HEK293 (cell line): ENCODE measurements at regions not wholly inside any gene's neighbourhood (a gene's known extent, or its start where the extent isn't known, plus 50 kb on each side); places are given as distances from the start of the nearest gene placed in this dataset.

Experiments used
- CTCF ChIA-PET: fragments of 350-600 bp; formaldehyde crosslinking; extraction: SDS; loops from one replicate; lab custom pipeline; 2021; ENCODE audit warnings: antibody characterized with exemption; lab: Yijun Ruan, JAX
- POLR2A ChIA-PET: fragments of 300-600 bp; formaldehyde crosslinking; extraction: SDS; loops from one replicate; lab custom pipeline; 2020; ENCODE audit warnings: antibody characterized with exemption, inconsistent platforms; lab: Yijun Ruan, JAX
- H3K27ac ChIP-seq: fragments of 200-500 bp; sonication (Bioruptor generic); 2 replicates; pipeline ENCODE4 v1.5.1; 2014; ENCODE audit warnings: low read depth, low read length, control low read depth, inconsistent platforms; ENCODE audit errors: extremely low read depth
- H3K36me3 ChIP-seq, 2 experiments: fragments of 200-500 bp in 1 of 2; sonication (Bioruptor generic) in 1 of 2; 1 replicate in 1 of 2; 2 replicates in 1 of 2; pipeline ENCODE4 v1.5.1; 2014 to 2017; ENCODE audit warnings: inconsistent platforms in 2 of 2, low read length in 2 of 2; ENCODE audit not compliant: control insufficient read depth in 2 of 2, insufficient read depth in 1 of 2
- H3K4me1 ChIP-seq: fragments of 200-500 bp; sonication (Bioruptor generic); 2 replicates; pipeline ENCODE4 v1.5.1; 2014; ENCODE audit warnings: mild to moderate bottlenecking, low read length, inconsistent platforms; ENCODE audit not compliant: control insufficient read depth, insufficient read depth
- H3K4me3 ChIP-seq: 2 replicates; pipeline ENCODE4 v1.5.1; 2011; ENCODE audit warnings: low read depth, mild to moderate bottlenecking, control low read depth, low read length, moderate library complexity
- H3K9me3 ChIP-seq: fragments of 200-500 bp; sonication (Bioruptor generic); 2 replicates; pipeline ENCODE4 v1.5.1; 2014; ENCODE audit warnings: low read depth, low read length, inconsistent platforms; ENCODE audit not compliant: control insufficient read depth, insufficient read depth
- EGR2 ChIP-seq: fragments of 450-650 bp; formaldehyde crosslinking; IDR thresholded peaks from 2 replicates; pipeline ENCODE4 v1.5.1; 2016; ENCODE audit warnings: low read depth, missing biosample characterization, missing genetic modification characterization
- HOXA7 ChIP-seq: sonication (generic); formaldehyde crosslinking; IDR thresholded peaks from 2 replicates; pipeline ENCODE4 v1.8.1; 2022; ENCODE audit warnings: missing genetic modification reagents, borderline replicate concordance
- KLF1 ChIP-seq: fragments of 450-650 bp; formaldehyde crosslinking; IDR thresholded peaks from 2 replicates; pipeline ENCODE4 v1.5.1; 2016; ENCODE audit warnings: missing biosample characterization, missing genetic modification characterization
- KLF9 ChIP-seq: fragments of 450-650 bp; formaldehyde crosslinking; IDR thresholded peaks from 2 replicates; pipeline ENCODE4 v1.5.1; 2016; ENCODE audit warnings: missing biosample characterization, missing genetic modification characterization, low read depth
- ZBTB1 ChIP-seq: fragments of 450-650 bp; formaldehyde crosslinking; IDR thresholded peaks from 2 replicates; pipeline ENCODE4 v1.5.1; 2016; ENCODE audit warnings: missing biosample characterization, missing genetic modification characterization
- ZFHX2 ChIP-seq: fragments of 450-650 bp; formaldehyde crosslinking; conservative IDR thresholded peaks from 2 replicates; pipeline ENCODE4 v1.5.1; 2016; ENCODE audit warnings: missing biosample characterization, missing genetic modification characterization
- ZNF138 ChIP-seq: fragments of 450-650 bp; formaldehyde crosslinking; IDR thresholded peaks from 2 replicates; pipeline ENCODE4 v1.5.1; 2016; ENCODE audit warnings: missing biosample characterization, missing genetic modification characterization, borderline replicate concordance
- ZNF169 ChIP-seq: fragments of 450-650 bp; formaldehyde crosslinking; IDR thresholded peaks from 2 replicates; pipeline ENCODE4 v1.5.1; 2016; ENCODE audit warnings: missing biosample characterization, missing genetic modification characterization
- ZNF174 ChIP-seq: fragments of 450-650 bp; formaldehyde crosslinking; IDR thresholded peaks from 2 replicates; pipeline ENCODE4 v1.5.0; 2017; ENCODE audit warnings: missing biosample characterization, mild to moderate bottlenecking, missing genetic modification characterization
- ZNF211 ChIP-seq: fragments of 450-650 bp; formaldehyde crosslinking; IDR thresholded peaks from 2 replicates; pipeline ENCODE4 v1.5.1; 2016; ENCODE audit warnings: low read depth, missing biosample characterization, missing genetic modification characterization
- ZNF274 ChIP-seq, 2 experiments: fragments of 200-500 bp in 1 of 2; fragments of 450-650 bp in 1 of 2; sonication (Bioruptor generic) in 1 of 2; formaldehyde crosslinking in 1 of 2; IDR thresholded peaks; 2 replicates each; pipeline versions ENCODE4 v1.5.1 to v1.6.1; 2014 to 2016; ENCODE audit warnings: borderline replicate concordance in 1 of 2, inconsistent platforms in 1 of 2, low read length in 1 of 2, missing biosample characterization in 1 of 2, missing genetic modification characterization in 1 of 2
- ZNF292 ChIP-seq: fragments of 450-650 bp; formaldehyde crosslinking; IDR thresholded peaks from 2 replicates; pipeline ENCODE4 v1.5.1; 2016; ENCODE audit warnings: low read depth, missing biosample characterization, missing genetic modification characterization, borderline replicate concordance
- ZNF302 ChIP-seq: fragments of 450-650 bp; formaldehyde crosslinking; IDR thresholded peaks from 2 replicates; pipeline ENCODE4 v1.5.1; 2016; ENCODE audit warnings: missing biosample characterization, missing genetic modification characterization, low read depth
- ZNF416 ChIP-seq: fragments of 450-650 bp; formaldehyde crosslinking; IDR thresholded peaks from 2 replicates; pipeline ENCODE4 v1.5.1; 2016; ENCODE audit warnings: missing biosample characterization, missing genetic modification characterization
- ZNF529 ChIP-seq: fragments of 450-650 bp; formaldehyde crosslinking; IDR thresholded peaks from 2 replicates; pipeline ENCODE4 v1.5.1; 2017; ENCODE audit warnings: missing genetic modification characterization, missing biosample characterization; ENCODE audit not compliant: insufficient replicate concordance
- ZNF561 ChIP-seq: fragments of 450-650 bp; IDR thresholded peaks from 2 replicates; pipeline ENCODE4 v1.5.1; 2018; ENCODE audit warnings: missing biosample characterization, missing genetic modification characterization, borderline replicate concordance
- ZNF596 ChIP-seq: fragments of 450-650 bp; IDR thresholded peaks from 2 replicates; pipeline ENCODE4 v1.5.0; 2018; ENCODE audit warnings: missing biosample characterization, mild to moderate bottlenecking, missing genetic modification characterization, moderate library complexity
- ZNF654 ChIP-seq: fragments of 450-650 bp; formaldehyde crosslinking; IDR thresholded peaks from 2 replicates; pipeline ENCODE4 v1.5.1; 2016; ENCODE audit warnings: low read depth, missing biosample characterization, missing genetic modification characterization
- ZNF658 ChIP-seq: fragments of 450-650 bp; formaldehyde crosslinking; IDR thresholded peaks from 2 replicates; pipeline ENCODE4; 2016; ENCODE audit warnings: missing biosample characterization, missing genetic modification characterization
- ZNF707 ChIP-seq: fragments of 450-650 bp; formaldehyde crosslinking; IDR thresholded peaks from 2 replicates; pipeline ENCODE4 v1.5.1; 2016; ENCODE audit warnings: missing biosample characterization, missing genetic modification characterization
- ZNF747 ChIP-seq: fragments of 450-650 bp; formaldehyde crosslinking; IDR thresholded peaks from 2 replicates; pipeline ENCODE4 v1.5.1; 2016; ENCODE audit warnings: missing biosample characterization, missing genetic modification characterization
- ZNF830 ChIP-seq: fragments of 450-650 bp; IDR thresholded peaks from 2 replicates; pipeline ENCODE4 v1.5.0; 2018; ENCODE audit warnings: missing biosample characterization, missing genetic modification characterization, low read depth, mild to moderate bottlenecking, moderate library complexity
- ZXDB ChIP-seq: fragments of 450-650 bp; formaldehyde crosslinking; IDR thresholded peaks from 2 replicates; pipeline ENCODE4 v1.5.1; 2016; ENCODE audit warnings: missing biosample characterization, missing genetic modification characterization
- TF ChIP-seq, protein P1 (sequence below): fragments of 450-650 bp; formaldehyde crosslinking; IDR thresholded peaks from 2 replicates; pipeline ENCODE4 v1.5.1; 2016; ENCODE audit warnings: missing biosample characterization, missing genetic modification characterization
- TF ChIP-seq, protein P2 (sequence below): fragments of 450-650 bp; formaldehyde crosslinking; IDR thresholded peaks from 2 replicates; pipeline ENCODE4 v1.5.1; 2017; ENCODE audit warnings: missing biosample characterization, missing genetic modification characterization
- TF ChIP-seq, protein P3 (sequence below): sonication (generic); formaldehyde crosslinking; IDR thresholded peaks from 2 replicates; pipeline ENCODE4 v1.8.1; 2022; ENCODE audit warnings: mild to moderate bottlenecking, moderate library complexity, missing genetic modification reagents
- TF ChIP-seq, protein P4 (sequence below): fragments of 450-650 bp; formaldehyde crosslinking; IDR thresholded peaks from 2 replicates; pipeline ENCODE4 v1.5.1; 2016; ENCODE audit warnings: missing biosample characterization, missing genetic modification characterization

DNA sequence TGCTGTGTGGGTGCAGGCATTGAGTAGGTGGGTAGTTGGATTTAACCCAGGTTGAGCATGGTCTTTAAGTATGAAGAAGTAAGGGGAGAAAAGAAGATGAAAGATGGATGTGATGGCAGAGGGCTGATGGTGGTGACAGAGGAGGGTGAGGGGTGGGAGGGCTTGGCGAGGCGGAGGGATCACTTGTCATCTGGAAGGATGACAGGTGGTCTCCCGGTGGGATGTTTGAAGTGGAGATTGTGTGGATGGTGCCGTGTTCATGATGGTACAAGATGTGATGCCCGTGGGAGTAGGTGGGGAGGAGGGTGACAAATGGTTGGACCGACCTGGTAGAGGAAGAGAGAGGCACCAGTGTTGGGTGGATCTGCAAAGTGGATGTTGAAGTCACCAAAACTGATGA lies 208.8 kb downstream of the RPLP1 start (continued):
- no peak for TF ChIP-seq ZNF830
- TF ChIP-seq, protein P1, sequence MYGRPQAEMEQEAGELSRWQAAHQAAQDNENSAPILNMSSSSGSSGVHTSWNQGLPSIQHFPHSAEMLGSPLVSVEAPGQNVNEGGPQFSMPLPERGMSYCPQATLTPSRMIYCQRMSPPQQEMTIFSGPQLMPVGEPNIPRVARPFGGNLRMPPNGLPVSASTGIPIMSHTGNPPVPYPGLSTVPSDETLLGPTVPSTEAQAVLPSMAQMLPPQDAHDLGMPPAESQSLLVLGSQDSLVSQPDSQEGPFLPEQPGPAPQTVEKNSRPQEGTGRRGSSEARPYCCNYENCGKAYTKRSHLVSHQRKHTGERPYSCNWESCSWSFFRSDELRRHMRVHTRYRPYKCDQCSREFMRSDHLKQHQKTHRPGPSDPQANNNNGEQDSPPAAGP (tag by site-specific recombination): no peak
- 0 out of 2 replicates have a peak, but pooled peaks have one; percentile 43 for TF ChIP-seq ZNF658 (tag by site-specific recombination)
- TF ChIP-seq ZNF707 (tag by site-specific recombination): no peak
- TF ChIP-seq KLF9: no peak
- TF ChIP-seq ZFHX2 (tag by site-specific recombination): peak; percentile 83
- no peak for TF ChIP-seq ZNF274 (IDR thresholded peaks at IDR 0.05; ENCODE audit: low read length)
- no peak for TF ChIP-seq ZNF274 (tag by site-specific recombination; IDR thresholded peaks at IDR 0.05; ENCODE audit: borderline replicate concordance)
- TF ChIP-seq ZNF654 (tag by site-specific recombination): no peak
- no peak for TF ChIP-seq ZNF174 (tag by site-specific recombination)
- no peak for TF ChIP-seq ZNF211 (tag by site-specific recombination)
- TF ChIP-seq, protein P2, sequence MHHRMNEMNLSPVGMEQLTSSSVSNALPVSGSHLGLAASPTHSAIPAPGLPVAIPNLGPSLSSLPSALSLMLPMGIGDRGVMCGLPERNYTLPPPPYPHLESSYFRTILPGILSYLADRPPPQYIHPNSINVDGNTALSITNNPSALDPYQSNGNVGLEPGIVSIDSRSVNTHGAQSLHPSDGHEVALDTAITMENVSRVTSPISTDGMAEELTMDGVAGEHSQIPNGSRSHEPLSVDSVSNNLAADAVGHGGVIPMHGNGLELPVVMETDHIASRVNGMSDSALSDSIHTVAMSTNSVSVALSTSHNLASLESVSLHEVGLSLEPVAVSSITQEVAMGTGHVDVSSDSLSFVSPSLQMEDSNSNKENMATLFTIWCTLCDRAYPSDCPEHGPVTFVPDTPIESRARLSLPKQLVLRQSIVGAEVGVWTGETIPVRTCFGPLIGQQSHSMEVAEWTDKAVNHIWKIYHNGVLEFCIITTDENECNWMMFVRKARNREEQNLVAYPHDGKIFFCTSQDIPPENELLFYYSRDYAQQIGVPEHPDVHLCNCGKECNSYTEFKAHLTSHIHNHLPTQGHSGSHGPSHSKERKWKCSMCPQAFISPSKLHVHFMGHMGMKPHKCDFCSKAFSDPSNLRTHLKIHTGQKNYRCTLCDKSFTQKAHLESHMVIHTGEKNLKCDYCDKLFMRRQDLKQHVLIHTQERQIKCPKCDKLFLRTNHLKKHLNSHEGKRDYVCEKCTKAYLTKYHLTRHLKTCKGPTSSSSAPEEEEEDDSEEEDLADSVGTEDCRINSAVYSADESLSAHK (tag by site-specific recombination): no peak
- TF ChIP-seq HOXA7: no peak

DNA sequence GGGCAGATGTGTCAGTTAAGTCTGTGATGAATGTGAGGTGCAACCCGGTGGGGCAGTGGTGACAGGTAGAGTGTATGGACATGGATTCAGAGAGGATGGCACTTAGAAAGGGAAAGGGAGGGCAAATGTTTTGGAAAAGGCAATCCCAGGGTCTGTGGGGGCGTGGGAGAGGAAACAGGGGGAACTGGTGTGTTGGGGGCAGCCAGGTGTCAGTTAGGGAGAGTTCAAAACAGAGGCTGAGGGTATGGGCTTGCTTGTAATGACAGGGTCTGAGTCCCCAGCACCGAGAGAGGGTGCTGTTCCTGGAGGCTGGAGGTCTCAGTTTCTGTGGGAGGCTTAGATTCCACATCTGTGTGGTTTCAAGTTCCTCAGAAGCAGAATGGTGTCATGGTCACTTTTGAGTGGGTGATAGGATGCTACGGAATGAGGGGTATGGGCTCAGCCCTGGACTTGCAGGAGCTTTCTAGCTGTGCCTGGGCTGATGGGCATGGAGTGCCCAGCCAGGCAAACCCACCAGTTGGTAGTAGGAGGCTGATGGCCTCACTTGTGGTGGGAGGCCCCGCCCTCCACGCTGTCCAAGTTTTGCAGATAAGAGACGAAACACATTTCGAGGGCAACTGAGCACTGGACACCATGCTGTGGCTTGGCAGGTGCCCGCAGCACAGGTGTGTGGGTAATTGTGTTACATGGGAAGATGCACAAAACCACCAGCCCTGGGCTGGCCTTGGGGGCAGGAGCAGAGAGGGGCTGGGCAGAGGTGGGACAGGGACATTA lies 209.4 kb downstream of the RPLP1 start:
- no peaks in the 10 kb centered on the region for H3K9me3 ChIP-seq
- TF ChIP-seq, protein P3, sequence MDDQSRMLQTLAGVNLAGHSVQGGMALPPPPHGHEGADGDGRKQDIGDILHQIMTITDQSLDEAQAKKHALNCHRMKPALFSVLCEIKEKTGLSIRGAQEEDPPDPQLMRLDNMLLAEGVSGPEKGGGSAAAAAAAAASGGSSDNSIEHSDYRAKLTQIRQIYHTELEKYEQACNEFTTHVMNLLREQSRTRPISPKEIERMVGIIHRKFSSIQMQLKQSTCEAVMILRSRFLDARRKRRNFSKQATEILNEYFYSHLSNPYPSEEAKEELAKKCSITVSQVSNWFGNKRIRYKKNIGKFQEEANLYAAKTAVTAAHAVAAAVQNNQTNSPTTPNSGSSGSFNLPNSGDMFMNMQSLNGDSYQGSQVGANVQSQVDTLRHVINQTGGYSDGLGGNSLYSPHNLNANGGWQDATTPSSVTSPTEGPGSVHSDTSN (CRISPR knock-in tag): no peak
- peak; percentile 35 for TF ChIP-seq ZFHX2 (tag by site-specific recombination)
- no peak for TF ChIP-seq ZNF416 (tag by site-specific recombination)
- TF ChIP-seq ZNF658 (tag by site-specific recombination): 0 out of 2 replicates have a peak, but pooled peaks have one; percentile 6
- peak; percentile 66 for TF ChIP-seq EGR2 (tag by site-specific recombination)
- POLR2A ChIA-PET: interaction anchor here (0.7 kb wide), 1 partner anchor 948 kb away, joined by 3 read pairs; no protein-coding TSS in a partner anchor
- no peak overlapping the region for H3K4me3 ChIP-seq
- CTCF ChIA-PET: no interaction called here
- no peaks in the 10 kb centered on the region for H3K4me1 ChIP-seq
- no peaks in the 10 kb centered on the region for H3K36me3 ChIP-seq
- H3K27ac ChIP-seq: no peak overlapping the region

DNA sequence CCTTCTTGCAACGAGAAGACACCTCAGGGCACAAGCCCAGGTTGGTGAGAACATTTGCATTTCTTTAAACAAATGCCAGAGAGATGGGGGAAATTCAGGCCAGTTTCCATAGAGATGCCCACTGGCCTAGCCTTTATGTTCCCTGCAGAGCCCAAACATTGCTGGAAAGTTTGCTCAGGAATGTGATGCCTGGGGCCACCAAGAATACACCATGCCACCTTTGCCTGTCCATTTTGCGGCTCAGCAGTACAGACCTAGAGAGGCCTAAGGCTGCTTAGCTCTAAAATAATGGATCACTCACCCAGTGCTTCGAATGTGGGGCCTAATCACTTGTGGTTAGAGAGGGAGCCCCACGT lies 210.0 kb downstream of the RPLP1 start:
- H3K4me3 ChIP-seq: no peak overlapping the region
- no peaks in the 10 kb centered on the region for H3K36me3 ChIP-seq
- no peaks in the 10 kb centered on the region for H3K4me1 ChIP-seq
- CTCF ChIA-PET: no interaction called here
- POLR2A ChIA-PET: interaction anchor here (0.7 kb wide), 1 partner anchor 947 kb away, joined by 3 read pairs; no protein-coding TSS in a partner anchor
- H3K9me3 ChIP-seq: no peaks in the 10 kb centered on the region
- no peak overlapping the region for H3K27ac ChIP-seq
- TF ChIP-seq ZNF596 (tag by site-specific recombination) (no peak), ZNF561 (no peak), KLF1 (tag by site-specific recombination) (no peak), ZNF747 (tag by site-specific recombination) (no peak), ZXDB (tag by site-specific recombination) (no peak), ZNF529 (tag by site-specific recombination) (no peak), ZNF654 (tag by site-specific recombination) (no peak), ZNF302 (tag by site-specific recombination) (no peak), ZNF292 (no peak), ZNF169 (tag by site-specific recombination) (no peak), EGR2 (tag by site-specific recombination) (no peak), ZBTB1 (tag by site-specific recombination) (no peak), ZNF174 (tag by site-specific recombination) (no peak), ZNF138 (tag by site-specific recombination) (no peak)
- TF ChIP-seq, protein P4, sequence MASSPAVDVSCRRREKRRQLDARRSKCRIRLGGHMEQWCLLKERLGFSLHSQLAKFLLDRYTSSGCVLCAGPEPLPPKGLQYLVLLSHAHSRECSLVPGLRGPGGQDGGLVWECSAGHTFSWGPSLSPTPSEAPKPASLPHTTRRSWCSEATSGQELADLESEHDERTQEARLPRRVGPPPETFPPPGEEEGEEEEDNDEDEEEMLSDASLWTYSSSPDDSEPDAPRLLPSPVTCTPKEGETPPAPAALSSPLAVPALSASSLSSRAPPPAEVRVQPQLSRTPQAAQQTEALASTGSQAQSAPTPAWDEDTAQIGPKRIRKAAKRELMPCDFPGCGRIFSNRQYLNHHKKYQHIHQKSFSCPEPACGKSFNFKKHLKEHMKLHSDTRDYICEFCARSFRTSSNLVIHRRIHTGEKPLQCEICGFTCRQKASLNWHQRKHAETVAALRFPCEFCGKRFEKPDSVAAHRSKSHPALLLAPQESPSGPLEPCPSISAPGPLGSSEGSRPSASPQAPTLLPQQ (tag by site-specific recombination): no peak
